ENCODE measurements at regions not wholly inside any gene's neighbourhood (a gene's known extent, or its start where the extent isn't known, plus 50 kb on each side); places are given as distances from the start of the nearest gene placed in this dataset.
"Not testable (repeated sequence)": the region's sequence is repeated elsewhere in the genome, so short reads cannot be mapped to it uniquely, and the experiment has no call there.

GRCh38 chr19:30842926-30843325 lies 470.7 kb downstream of the ZNF536 start:
- 74 to 83% (median 77%) methylated on average over 8 of the region's 8 CpGs for WGBS, 3 donors
- Histone ChIP-seq H3K9me3 (ENCODE audit: control insufficient read depth in 2 of 2, insufficient read depth in 1 of 2, low read depth in 1 of 2, low read length in 1 of 2) (no peaks in the 10 kb centered on the region), H3K27me3 (ENCODE audit: control insufficient read depth in 3 of 3, insufficient read depth in 3 of 3, low read length in 3 of 3) (no peaks in the 10 kb centered on the region), H3K4me3 (ENCODE audit: low read depth in 1 of 3, low read length in 3 of 3) (no peak overlapping the region), H3K36me3 (ENCODE audit: control insufficient read depth in 3 of 3, insufficient read depth in 2 of 3, low read depth in 1 of 3, low read length in 3 of 3) (no peaks in the 10 kb centered on the region), H3K4me1 (ENCODE audit: control insufficient read depth in 3 of 3, insufficient read depth in 2 of 3, low read depth in 1 of 3, low read length in 2 of 3) (no peaks in the 10 kb centered on the region), H3K27ac (ENCODE audit: low read depth in 1 of 3, low read length in 2 of 3) (no peak overlapping the region)
- FAIRE-seq (no peak), DNase-seq (no peak)

GRCh38 chr19:30841934-30842333 lies 469.8 kb downstream of the ZNF536 start:
- no peak for FAIRE-seq
- Histone ChIP-seq H3K9me3 (ENCODE audit: control insufficient read depth in 2 of 2, insufficient read depth in 1 of 2, low read depth in 1 of 2, low read length in 1 of 2) (no peaks in the 10 kb centered on the region), H3K27me3 (ENCODE audit: control insufficient read depth in 3 of 3, insufficient read depth in 3 of 3, low read length in 3 of 3) (no peaks in the 10 kb centered on the region), H3K4me3 (ENCODE audit: low read depth in 1 of 3, low read length in 3 of 3) (no peak overlapping the region), H3K27ac (ENCODE audit: low read depth in 1 of 3, low read length in 2 of 3) (no peak overlapping the region), H3K36me3 (ENCODE audit: control insufficient read depth in 3 of 3, insufficient read depth in 2 of 3, low read depth in 1 of 3, low read length in 3 of 3) (no peaks in the 10 kb centered on the region), H3K4me1 (ENCODE audit: control insufficient read depth in 3 of 3, insufficient read depth in 2 of 3, low read depth in 1 of 3, low read length in 2 of 3) (no peaks in the 10 kb centered on the region)
- DNase-seq = no peak
- 86 to 93% (median 90%) methylated on average over 5 of the region's 5 CpGs for WGBS, 3 donors

- no peak overlapping the region for H3K27ac ChIP-seq (ENCODE audit: low read depth in 1 of 3, low read length in 2 of 3)
- DNase-seq (no peak), FAIRE-seq (no peak)
- H3K27me3 ChIP-seq (ENCODE audit: control insufficient read depth in 3 of 3, insufficient read depth in 3 of 3, low read length in 3 of 3) = no peaks in the 10 kb centered on the region
- H3K36me3 ChIP-seq (ENCODE audit: control insufficient read depth in 3 of 3, insufficient read depth in 2 of 3, low read depth in 1 of 3, low read length in 3 of 3) = no peaks in the 10 kb centered on the region
- WGBS, 3 donors = 82 to 86% (median 84%) methylated on average over 5 of the region's 5 CpGs
- H3K9me3 ChIP-seq (ENCODE audit: control insufficient read depth in 2 of 2, insufficient read depth in 1 of 2, low read depth in 1 of 2, low read length in 1 of 2) = peaks cover 0 to 6% of the 10 kb centered on the region in 2 donors
- H3K4me3 ChIP-seq (ENCODE audit: low read depth in 1 of 3, low read length in 3 of 3) = no peak overlapping the region
- no peaks in the 10 kb centered on the region for H3K4me1 ChIP-seq (ENCODE audit: control insufficient read depth in 3 of 3, insufficient read depth in 2 of 3, low read depth in 1 of 3, low read length in 2 of 3)
Measured at GRCh38 chr19:30830875-30831274, 458.7 kb downstream of the ZNF536 start.

GRCh38 chr19:30825505-30825904 lies 453.3 kb downstream of the ZNF536 start:
- H3K36me3 ChIP-seq (ENCODE audit: control insufficient read depth in 3 of 3, insufficient read depth in 2 of 3, low read depth in 1 of 3, low read length in 3 of 3); H3K27ac ChIP-seq (ENCODE audit: low read depth in 1 of 3, low read length in 2 of 3); H3K9me3 ChIP-seq (ENCODE audit: control insufficient read depth in 2 of 2, insufficient read depth in 1 of 2, low read depth in 1 of 2, low read length in 1 of 2); FAIRE-seq; DNase-seq; H3K4me1 ChIP-seq (ENCODE audit: control insufficient read depth in 3 of 3, insufficient read depth in 2 of 3, low read depth in 1 of 3, low read length in 2 of 3); H3K27me3 ChIP-seq (ENCODE audit: control insufficient read depth in 3 of 3, insufficient read depth in 3 of 3, low read length in 3 of 3); H3K4me3 ChIP-seq (ENCODE audit: low read depth in 1 of 3, low read length in 3 of 3): not testable (repeated sequence)
- 80 to 88% (median 84%) methylated on average over 5 of the region's 5 CpGs for WGBS, 3 donors

DNA sequence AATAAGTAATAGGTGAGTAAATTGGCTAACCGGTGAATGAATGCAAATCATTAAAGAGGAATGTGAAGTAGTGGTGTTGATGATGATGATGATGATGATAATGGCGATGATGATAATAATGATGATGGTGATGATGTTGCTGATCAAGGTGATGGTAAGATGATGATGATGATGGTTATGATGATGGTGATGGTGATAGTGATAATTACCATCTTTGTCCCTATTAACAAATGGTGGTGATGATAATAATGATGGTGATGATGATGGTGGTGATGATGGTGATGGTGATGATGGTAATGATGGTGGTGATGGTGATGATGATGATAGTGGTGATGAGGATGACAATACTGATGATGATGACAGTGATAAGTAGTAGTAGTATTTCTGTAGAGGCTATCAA lies 452.6 kb downstream of the ZNF536 start:
- no peak for DNase-seq
- no peak for FAIRE-seq
- Histone ChIP-seq H3K36me3 (ENCODE audit: control insufficient read depth in 3 of 3, insufficient read depth in 2 of 3, low read depth in 1 of 3, low read length in 3 of 3) (no peaks in the 10 kb centered on the region), H3K27ac (ENCODE audit: low read depth in 1 of 3, low read length in 2 of 3) (no peak overlapping the region), H3K9me3 (ENCODE audit: control insufficient read depth in 2 of 2, insufficient read depth in 1 of 2, low read depth in 1 of 2, low read length in 1 of 2) (peaks cover 0 to 6% of the 10 kb centered on the region in 2 donors), H3K4me3 (ENCODE audit: low read depth in 1 of 3, low read length in 3 of 3) (no peak overlapping the region), H3K27me3 (ENCODE audit: control insufficient read depth in 3 of 3, insufficient read depth in 3 of 3, low read length in 3 of 3) (no peaks in the 10 kb centered on the region), H3K4me1 (ENCODE audit: control insufficient read depth in 3 of 3, insufficient read depth in 2 of 3, low read depth in 1 of 3, low read length in 2 of 3) (no peaks in the 10 kb centered on the region)
- WGBS, 3 donors = 91 to 97% (median 95%) methylated on average over 2 of the region's 2 CpGs

DNA sequence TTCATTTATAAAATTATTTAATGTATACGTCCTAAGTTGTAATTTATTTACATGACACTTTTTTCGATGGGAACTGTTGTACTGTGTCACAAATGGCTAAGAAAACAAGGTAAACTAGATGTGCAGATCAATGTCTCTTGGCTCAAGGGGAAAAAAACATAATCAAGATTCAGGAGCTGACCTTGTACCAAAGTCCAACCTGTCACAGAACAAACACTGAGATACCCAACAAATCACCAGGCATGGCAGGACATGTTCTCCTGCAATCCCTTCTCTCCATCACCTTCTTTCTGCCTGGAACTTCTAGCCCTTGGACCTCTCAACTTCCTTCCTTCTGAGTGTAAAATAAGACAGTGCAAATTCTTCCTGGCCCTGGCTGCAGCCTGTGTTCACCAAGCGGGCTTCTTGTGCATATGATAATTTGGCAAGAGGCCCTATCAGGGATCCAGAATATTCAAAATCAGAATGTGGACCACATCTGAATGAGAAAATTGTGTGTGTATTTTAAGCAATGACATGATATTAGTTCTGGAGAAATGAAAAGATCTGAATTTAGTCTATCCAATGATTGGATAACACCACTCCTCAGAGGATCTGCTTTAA lies 445.9 kb downstream of the ZNF536 start:
- no peaks in the 10 kb centered on the region for H3K27me3 ChIP-seq (ENCODE audit: control insufficient read depth in 3 of 3, insufficient read depth in 3 of 3, low read length in 3 of 3)
- no peaks in the 10 kb centered on the region for H3K9me3 ChIP-seq (ENCODE audit: control insufficient read depth in 2 of 2, insufficient read depth in 1 of 2, low read depth in 1 of 2, low read length in 1 of 2)
- FAIRE-seq (no peak), DNase-seq (no peak)
- no peak overlapping the region for H3K27ac ChIP-seq (ENCODE audit: low read depth in 1 of 3, low read length in 2 of 3)
- no peaks in the 10 kb centered on the region for H3K36me3 ChIP-seq (ENCODE audit: control insufficient read depth in 3 of 3, insufficient read depth in 2 of 3, low read depth in 1 of 3, low read length in 3 of 3)
- 68 to 79% (median 72%) methylated on average over 3 of the region's 3 CpGs for WGBS, 3 donors
- no peak overlapping the region for H3K4me3 ChIP-seq (ENCODE audit: low read depth in 1 of 3, low read length in 3 of 3)
- H3K4me1 ChIP-seq (ENCODE audit: control insufficient read depth in 3 of 3, insufficient read depth in 2 of 3, low read depth in 1 of 3, low read length in 2 of 3) = no peaks in the 10 kb centered on the region

DNA sequence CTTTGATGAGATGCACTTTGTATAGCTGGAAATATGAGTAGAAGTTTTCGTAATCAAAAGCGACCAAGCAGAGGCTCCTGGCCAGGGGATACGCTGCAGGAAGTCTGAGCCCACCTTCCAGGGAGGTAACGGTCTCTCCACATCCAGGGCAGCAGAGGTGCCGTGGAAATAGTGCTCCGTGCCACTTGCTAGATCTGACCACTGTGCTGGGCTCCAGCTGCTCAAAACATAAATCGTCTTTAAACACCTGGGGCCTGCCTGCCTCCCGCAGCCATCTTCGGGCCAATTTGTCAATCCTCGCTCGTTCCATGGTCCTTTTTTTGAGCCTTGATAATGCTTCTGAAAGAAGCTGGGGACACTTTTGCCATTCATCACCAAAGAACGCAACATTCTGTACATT lies 445.0 kb downstream of the ZNF536 start:
- no peaks in the 10 kb centered on the region for H3K9me3 ChIP-seq (ENCODE audit: control insufficient read depth in 2 of 2, insufficient read depth in 1 of 2, low read depth in 1 of 2, low read length in 1 of 2)
- no peak for DNase-seq
- H3K4me1 ChIP-seq (ENCODE audit: control insufficient read depth in 3 of 3, insufficient read depth in 2 of 3, low read depth in 1 of 3, low read length in 2 of 3) = no peaks in the 10 kb centered on the region
- H3K27me3 ChIP-seq (ENCODE audit: control insufficient read depth in 3 of 3, insufficient read depth in 3 of 3, low read length in 3 of 3) = no peaks in the 10 kb centered on the region
- WGBS, 3 donors = 86 to 88% (median 88%) methylated on average over 12 of the region's 12 CpGs
- H3K36me3 ChIP-seq (ENCODE audit: control insufficient read depth in 3 of 3, insufficient read depth in 2 of 3, low read depth in 1 of 3, low read length in 3 of 3) = no peaks in the 10 kb centered on the region
- no peak overlapping the region for H3K4me3 ChIP-seq (ENCODE audit: low read depth in 1 of 3, low read length in 3 of 3)
- no peak overlapping the region for H3K27ac ChIP-seq (ENCODE audit: low read depth in 1 of 3, low read length in 2 of 3)
- no peak for FAIRE-seq

DNA sequence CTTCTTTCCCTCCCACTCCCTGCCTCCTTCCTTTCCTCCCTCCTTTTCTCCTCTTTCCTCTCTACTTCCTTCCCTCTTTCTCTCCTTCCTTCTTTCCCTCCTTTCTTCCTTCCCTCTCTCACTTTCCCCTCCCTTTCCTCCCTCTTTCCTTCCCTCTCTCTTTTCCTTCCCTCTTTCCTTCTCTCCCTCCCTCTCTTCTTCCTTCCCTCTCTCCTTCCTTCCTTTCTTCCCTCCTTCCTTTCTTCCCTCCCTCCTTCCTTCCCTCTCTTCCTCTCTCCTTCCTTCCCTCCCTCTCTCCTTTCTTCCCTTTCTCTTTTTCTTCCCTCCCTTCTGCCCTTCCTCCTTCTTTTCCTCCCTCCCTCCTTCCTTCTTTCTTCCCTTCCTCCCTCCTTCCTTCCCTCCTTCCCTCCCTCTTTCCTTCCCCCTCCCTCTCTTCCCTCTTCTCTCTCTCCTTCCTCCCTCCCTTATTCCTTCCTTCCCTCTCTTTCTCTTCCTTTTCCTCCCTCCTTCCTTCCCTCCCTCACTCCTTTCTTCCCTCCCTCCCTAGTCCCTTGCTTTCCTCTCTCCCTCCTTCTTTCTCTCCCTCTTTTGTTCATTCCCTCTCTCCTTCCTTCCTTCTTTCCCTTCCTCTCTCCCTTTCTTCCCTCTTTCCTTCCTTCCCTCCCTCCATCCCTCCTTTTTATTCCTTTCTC lies 443.9 kb downstream of the ZNF536 start:
- DNase-seq (no peak), FAIRE-seq (no peak)
- H3K4me3 ChIP-seq (ENCODE audit: low read depth in 1 of 3, low read length in 3 of 3) = no peak overlapping the region
- no peaks in the 10 kb centered on the region for H3K27me3 ChIP-seq (ENCODE audit: control insufficient read depth in 3 of 3, insufficient read depth in 3 of 3, low read length in 3 of 3)
- H3K9me3 ChIP-seq (ENCODE audit: control insufficient read depth in 2 of 2, insufficient read depth in 1 of 2, low read depth in 1 of 2, low read length in 1 of 2) = no peaks in the 10 kb centered on the region
- H3K27ac ChIP-seq (ENCODE audit: low read depth in 1 of 3, low read length in 2 of 3) = no peak overlapping the region
- H3K4me1 ChIP-seq (ENCODE audit: control insufficient read depth in 3 of 3, insufficient read depth in 2 of 3, low read depth in 1 of 3, low read length in 2 of 3) = no peaks in the 10 kb centered on the region
- no peaks in the 10 kb centered on the region for H3K36me3 ChIP-seq (ENCODE audit: control insufficient read depth in 3 of 3, insufficient read depth in 2 of 3, low read depth in 1 of 3, low read length in 3 of 3)
